ENCODE measurements at regions not wholly inside any gene's neighbourhood (a gene's known extent, or its start where the extent isn't known, plus 50 kb on each side); places are given as distances from the start of the nearest gene placed in this dataset.
"Not testable (repeated sequence)": the region's sequence is repeated elsewhere in the genome, so short reads cannot be mapped to it uniquely, and the experiment has no call there.

DNA sequence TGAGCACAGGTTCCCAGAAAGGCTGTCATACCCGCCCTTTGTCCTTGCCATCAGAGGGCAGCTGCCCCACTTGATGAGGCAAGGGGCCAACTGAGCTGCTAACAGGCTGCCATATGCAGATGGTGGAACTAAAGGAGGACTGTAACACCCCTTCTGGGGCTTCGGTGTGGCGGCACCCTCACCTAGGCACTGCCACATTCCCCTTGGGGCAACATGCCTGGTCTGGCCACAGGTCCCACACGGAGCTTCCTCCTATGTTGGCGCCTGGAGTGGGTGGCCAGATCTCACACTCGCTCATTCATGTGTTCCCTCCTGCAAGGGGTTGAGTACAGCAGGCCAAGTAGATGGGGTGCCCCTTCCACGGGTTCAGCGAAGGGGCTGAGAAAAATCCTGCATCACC lies 777.4 kb upstream of the CHD1 start:
- no peak for DNase-seq

DNA sequence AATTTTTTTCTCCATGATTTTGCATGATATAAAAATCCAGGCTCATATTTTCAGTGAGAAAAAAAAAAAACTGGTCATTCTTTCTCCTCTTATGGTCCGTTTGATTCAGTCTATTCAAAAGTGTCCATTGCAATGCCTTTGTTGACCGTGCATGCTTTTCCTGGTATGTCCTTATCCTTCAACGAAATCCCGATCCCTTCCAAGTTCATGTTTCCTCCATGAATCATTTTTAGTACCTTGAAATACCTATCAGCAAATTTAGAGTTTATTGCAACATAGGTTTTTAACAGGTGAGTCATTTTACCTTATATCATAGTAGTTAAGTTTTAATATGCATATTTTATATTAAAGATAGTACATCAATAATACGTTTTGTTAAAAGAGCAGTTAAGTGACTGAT lies 773.8 kb upstream of the CHD1 start:
- no peak for DNase-seq

DNA sequence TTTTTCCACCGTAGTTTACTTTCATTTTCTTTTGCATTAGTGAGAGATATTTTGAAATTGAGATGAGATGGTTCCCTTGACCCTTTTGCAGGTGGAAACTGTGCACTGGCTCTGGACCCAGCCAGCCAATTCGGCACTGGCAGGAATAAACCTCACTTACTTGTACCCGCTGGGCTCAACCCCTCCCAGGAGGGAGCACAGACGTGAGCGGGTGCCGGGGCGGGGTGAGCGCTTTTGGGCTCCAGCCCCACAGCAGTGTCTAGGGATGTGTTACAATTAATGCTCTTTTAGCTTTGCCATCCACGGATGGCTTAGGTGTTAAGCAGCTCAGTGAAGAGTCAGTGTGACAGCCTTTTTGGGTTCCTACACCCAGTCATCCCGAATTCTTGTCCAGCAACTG lies 766.1 kb upstream of the CHD1 start:
- no peak for DNase-seq

DNA sequence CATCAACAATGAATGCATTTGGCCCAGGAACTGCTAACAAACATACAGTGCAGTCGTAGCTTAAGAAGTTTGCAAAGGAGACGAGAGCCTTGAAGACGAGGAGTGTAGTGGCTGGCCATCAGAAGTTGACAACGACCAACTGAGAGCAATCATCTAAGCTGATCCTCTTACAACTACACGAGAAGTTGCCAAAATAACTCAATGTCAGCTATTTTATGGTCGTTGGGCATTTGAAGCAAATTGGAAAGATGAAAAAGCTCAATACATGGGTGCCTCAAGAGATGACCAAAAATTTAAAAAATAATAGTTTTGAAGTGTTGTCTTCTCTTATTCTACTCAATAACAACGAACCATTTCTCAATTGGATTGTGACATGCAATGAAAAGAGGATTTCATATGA lies 757.7 kb upstream of the CHD1 start:
- no peak for DNase-seq

DNA sequence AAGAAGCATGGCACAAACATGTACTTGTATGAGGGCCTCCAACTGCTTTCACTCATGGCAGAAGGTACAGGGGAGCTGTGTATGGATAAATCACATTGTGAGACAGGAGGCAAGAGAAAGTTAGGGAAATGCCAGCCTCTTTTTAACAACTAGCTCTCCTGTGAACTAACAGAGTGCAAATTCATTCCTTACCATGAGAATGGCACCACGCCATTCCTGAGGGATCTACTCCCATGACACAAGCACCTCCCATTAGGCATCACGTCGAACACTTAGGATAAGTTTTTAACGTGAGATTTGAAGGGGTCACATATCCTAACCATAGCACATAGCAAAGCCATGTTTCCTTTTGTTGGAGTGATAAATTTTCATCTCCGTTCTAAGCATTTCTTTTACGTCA lies 747.2 kb upstream of the CHD1 start:
- DNase-seq, result no peak

DNA sequence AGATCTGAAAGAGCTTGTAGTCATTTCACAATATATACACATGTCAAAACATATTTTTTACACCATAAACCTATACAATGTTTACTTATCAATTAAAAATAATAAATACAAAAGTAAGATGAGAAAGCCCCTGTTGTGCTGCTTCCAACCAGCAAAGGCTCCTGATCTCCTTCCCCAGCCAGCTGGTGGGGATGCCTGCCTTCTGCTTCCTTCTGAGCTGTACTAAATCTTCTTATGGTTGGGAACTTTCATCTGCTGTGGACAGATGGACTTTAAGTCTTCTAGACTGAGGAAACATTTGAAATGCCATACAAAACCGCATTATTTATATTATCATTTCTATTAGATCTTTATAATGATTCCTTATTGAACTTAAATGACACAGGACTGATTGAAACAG lies 745.3 kb upstream of the CHD1 start:
- DNase-seq, result no peak

DNA sequence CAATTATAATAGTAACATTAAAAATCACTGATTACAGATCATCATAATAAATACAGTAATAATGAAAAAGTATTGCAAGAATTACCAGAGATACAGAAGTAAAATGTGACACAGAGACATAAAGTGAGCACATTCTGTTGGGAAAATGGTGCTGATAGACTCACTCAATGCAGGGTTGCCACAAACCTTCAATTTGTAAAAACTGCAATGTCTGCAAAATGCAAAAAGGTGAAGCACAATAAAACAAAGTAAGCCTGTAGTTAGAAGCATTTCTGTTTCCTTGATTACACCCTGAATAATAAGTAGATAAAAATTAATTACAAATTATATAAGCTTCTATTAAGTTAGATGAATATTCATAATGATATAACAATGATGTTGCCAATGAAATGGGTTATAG lies 736.2 kb upstream of the CHD1 start:
- no peak for DNase-seq

DNA sequence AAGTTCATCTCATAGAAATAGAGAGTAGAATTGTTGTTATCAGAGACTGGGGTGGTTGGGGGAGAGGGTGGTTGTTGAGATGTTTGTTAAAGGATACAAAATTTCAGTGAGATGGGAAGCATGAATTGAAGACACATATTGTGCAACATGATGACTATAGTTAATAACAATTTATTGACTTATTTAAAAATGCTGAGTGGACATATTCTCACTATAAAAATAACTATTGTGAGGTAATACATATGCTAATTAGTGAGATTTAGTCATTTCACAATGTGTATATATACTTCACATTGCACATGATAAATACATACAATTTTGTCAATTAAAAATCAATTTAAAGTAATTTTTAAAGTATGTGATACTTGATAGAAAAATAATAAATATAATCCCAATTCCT lies 722.5 kb upstream of the CHD1 start:
- DNase-seq, result no peak

DNA sequence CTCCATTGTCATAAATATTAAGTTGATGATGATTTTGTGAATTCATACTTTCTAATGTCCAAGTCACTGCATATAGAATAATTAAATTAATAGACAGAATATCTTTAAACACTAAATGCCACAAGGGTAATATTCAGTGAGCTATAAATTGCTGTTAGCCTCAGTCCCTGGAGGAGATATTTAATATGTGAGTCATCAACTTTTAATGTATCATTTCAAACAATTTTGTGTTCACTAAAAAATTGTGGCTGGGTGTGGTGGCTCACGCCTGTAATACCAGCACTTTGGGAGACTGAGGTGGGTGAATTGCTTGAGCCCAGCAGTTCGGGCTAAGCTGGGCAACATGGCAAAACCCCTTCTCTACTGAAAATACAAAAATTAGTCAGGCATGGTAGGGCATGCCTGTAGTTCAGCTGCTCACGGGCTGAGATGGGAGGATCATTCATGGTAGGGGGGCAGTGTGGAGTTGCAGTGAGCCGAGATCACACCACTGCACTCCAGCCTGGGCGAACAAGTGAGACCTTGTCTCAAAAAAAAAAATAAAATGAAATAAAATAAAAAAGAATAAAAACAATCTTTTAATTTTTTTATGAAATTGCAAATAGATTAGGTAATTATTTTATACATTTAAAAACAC lies 717.3 kb upstream of the CHD1 start:
- DNase-seq, result no peak

DNA sequence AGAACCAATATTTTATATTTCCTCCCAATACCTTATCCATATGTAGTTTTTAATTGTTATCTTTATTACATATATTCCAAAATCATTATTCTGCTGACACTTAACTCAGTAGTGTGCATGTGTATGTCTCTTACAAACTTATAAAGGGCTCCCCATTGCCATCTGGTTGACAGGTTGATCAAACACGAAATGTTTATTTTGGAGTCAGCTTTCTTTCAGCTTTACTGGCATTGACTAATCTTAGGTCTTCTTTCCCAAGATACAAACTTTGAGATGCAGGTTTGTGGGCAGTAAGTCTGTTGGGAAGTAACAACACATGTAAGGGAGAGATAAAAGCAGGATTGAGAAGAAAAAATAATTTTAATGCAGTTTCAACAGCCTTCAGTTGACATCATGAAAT lies 716.0 kb upstream of the CHD1 start:
- no peak for DNase-seq

DNA sequence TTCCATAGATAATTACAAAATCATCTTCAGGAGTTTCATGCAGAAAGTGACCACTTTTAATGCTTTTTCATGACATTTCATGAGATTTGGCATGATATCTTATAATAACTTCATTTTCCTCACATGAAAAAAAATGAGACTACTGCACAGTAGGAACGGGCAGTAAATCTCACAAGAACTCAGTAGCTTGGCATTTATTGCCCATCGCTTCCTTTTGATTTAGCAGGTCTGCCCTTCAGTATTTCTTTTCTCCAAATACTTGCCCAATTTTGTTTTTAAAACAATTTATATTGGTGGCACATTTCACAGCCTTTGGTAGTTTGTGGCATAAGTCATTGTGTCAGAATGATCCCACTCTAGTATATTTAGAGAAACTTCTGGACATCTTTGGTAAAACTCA lies 711.8 kb upstream of the CHD1 start:
- DNase-seq, result no peak

DNA sequence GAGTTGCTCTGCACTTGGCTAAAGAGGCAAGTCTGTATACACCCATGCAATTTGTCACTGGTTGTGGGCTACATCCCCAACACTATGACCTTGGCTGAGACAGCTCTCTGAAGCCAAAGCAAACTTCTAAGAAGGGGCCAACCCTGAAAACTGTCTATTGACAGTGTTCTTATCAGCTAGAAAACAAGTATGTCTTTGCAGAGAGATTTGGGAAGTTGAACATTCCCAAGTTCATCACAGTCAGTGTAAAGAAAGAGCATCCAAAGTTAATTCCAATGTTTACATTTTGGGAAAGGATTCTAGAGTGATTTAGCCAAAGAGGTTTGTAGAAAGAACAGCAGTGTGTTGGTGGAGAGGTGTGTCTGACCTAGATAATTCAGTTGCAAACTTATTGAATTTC lies 711.1 kb upstream of the CHD1 start:
- no peak for DNase-seq

DNA sequence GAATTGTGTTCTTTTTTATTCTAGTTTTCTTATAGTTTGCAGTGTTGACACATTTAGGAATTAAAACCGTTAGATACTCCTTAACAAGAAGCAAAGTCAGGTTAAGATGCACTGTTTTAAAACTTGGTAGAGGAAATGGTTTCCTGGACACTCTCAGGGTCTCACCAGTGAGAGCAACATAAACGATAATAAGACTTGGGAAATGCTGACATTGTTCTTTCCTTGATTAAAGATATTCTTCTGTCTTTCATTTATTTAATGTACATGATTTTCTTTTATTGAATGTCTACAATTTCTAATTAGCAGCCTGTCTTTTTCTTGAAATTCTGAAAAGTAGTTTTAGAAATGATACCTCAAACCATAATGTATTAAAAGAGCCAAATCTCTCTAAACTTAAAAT lies 707.9 kb upstream of the CHD1 start:
- DNase-seq, result no peak

DNA sequence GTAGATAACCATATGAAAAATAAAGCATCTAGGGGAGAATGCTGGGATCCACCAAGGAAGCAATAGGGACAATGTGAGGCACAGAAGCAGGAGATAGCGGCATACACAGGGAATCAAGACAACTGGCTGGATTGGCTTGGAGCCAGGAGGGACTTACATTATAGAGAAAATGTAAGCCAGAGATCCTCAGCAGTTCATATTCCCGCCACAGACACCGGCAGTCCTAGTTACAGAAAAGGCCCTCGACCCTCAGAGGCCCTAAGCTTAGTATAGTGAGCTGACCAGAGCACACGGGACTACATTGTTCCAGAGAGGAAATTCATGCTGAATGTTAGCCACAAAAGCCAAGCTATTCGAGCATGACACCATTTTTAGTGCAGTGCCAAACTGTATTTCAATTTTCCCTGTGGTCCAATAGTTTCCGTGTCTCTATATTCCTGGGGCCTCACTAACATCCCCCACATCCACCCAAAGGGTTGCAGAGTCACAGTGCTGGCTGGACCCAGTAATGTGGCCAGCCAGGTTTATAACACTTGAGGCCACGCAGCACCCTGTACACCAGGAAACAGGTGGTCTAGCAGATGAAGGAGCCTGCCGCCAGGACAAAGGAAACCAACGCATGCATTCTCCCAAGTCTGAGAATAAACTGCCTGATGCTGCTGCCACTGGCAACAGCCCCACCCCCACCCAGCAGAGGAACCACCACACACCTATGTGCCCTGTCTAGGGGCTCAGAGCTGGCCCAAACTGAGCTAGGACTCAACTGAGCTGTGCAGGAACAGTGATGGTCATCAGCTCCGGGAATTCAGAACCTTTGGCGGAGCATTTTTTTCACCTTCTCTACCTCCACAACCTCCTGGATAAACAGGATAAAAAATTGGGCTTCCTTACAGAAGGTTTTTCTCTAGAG lies 693.2 kb upstream of the CHD1 start:
- no peak for DNase-seq

DNA sequence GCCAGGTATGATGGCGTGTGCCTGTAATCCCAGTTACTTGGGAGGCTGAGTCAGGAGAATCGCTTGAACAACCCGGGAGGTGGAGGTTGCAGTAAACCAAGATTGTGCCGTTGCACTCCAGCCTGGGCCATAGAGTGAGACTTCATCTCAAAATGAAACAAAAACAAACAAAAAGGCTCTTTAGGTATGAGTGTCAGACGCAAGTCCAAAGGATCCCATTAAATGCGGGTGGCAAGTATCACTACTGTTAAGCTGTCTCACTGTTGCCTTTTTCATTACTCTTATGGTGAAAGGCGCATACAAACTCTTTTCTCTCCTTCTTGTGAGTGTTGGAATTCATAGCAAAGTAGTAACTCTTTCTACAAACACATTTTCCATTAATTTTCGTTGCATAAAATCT lies 688.5 kb upstream of the CHD1 start:
- DNase-seq, result no peak

DNA sequence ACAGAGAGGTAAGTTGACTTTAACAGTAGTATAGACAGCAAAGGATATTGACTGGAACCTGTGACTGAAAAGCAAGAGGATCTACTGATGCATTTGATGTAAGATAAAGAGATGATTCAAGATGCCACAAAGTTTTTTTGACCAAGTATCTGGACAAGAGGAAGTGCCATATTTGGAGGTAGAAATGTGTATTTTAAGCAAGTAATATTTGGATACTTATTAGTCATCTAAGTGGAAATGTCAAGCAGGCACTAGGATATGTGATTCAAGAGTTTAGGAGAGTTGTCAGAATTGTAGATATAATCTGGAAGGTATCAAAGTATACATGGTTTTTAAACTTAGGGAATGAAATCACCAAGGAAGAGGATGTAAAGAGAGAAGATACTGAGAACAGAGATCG lies 686.1 kb upstream of the CHD1 start:
- DNase-seq, result no peak

DNA sequence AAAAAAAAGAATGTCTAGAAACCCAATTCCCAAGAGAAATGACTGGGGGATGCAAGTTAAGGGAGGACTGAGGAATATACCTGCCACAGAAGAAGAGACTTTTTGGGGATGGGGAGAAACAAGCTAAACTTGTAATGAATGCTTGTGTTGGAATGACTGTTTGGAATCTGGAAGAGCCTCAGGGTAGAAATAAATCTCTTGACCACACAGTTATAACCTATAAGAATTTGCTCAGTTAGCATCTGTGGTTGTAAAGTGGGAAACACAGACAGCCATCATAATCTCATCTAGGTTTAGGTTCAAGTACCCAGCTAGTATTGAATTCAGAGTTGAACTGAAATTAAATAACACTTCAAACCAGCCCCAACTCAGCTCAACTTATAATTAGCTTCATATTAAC lies 678.3 kb upstream of the CHD1 start:
- no peak for DNase-seq

DNA sequence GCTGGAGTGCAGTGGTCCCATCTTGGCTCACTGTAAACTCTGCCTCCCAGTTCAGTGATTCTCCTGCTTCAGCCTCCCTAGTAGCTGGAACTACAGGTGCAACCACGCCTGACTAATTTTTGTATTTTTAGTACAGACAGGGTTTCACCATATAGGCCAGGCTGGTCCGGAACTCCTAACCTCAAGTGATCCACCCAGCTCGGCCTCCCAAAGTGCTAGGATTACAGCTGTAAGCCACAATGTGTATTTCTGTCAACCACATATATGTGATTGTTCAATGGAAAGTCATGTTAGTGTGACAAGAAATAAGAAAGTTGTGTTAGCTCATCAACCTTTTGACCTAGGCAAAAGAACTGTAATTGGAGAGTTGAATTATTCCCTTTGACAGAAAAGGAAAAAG lies 677.1 kb upstream of the CHD1 start:
- DNase-seq, result no peak

DNA sequence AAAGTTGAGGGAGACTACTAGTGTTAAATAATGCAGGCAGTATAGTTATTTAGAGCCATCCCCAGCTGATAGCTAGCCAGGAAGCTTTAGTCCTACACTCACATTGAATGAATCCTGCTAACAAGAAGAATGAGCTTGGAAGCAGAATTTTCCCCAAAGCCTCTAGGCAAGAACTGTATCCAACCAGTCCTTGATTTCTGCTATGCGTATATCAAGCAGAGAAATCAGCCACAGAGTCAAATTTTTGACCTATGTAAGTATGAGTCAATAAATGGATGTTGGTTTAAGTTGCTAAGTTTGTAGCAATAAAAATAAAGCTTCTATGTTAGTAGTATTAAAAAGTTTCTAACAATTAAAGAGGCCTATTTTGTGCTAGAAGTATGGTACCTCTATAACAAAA lies 672.1 kb upstream of the CHD1 start:
- no peak for DNase-seq

DNA sequence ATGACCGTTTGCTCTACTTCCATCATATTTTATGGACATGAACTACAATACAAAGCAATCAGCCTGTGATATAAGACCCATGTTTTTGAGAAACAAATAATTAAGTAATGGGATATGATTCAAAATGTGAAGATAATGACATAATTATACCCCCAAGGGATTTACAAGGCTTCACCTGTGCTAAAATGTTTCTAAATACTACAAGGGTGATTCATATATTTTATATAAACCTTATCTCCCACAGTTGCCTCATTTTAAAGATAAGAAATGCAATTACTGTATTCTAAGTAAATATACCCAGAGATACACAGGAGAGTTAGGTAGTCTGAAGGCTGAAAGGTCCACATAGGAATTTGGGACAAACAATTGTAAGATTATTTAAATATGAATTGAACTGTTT lies 662.0 kb upstream of the CHD1 start:
- DNase-seq, result no peak

DNA sequence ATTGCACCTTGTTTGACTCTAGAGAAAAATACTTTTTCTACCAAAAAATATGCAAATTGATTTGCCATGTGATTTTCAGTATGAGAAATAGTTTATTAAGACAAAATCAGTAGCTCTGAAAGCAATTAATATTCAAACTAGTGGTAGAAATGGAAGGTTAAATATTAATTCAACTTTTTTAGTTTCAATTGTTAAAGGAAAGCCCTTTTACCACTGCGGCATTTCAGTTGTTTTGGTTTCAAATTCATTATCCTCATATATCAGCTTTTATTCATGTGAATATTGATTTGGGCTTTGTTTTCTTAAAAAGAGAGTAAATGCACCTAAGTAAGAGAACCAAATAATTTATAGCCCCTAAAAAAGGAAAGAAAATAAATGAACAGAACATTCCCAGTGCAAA lies 660.6 kb upstream of the CHD1 start:
- no peak for DNase-seq

DNA sequence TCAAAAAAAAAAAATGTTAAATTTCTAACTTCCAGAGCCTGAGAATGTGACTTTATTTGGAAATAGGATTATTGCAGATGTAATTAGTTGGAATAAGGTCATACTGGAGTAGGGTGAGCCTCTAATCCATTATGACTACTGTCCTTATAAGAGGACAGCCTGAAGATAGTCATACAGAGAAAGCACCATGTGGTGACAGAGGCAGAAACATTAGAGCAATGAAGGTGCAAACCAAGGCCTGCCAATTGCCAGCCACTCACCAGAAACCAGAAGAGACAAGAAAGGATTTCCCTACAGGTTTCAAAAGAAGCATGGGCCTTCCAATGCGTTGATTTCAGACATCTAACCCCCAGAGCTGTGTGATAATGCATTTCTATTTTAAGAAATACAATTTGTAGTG lies 659.2 kb upstream of the CHD1 start:
- DNase-seq, result no peak

DNA sequence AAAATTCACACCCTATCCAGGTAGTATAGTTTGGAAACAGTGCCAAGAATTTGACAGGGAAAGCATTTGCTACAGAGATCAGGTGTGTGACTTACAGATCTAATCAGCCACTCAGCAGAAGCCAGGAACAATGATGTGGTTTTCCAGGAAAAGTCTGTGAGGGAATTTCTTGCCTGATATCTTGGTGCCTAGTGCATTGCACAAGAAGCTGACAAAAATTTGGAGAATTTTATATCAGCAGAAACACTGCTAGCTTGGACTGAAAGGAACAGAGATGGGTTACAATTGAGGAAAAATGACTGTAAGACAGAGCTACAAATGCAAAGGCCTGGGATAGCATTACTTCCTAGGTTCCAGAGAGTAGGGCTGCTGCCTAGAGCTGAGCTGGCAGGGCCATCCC lies 658.1 kb upstream of the CHD1 start:
- DNase-seq, result no peak

DNA sequence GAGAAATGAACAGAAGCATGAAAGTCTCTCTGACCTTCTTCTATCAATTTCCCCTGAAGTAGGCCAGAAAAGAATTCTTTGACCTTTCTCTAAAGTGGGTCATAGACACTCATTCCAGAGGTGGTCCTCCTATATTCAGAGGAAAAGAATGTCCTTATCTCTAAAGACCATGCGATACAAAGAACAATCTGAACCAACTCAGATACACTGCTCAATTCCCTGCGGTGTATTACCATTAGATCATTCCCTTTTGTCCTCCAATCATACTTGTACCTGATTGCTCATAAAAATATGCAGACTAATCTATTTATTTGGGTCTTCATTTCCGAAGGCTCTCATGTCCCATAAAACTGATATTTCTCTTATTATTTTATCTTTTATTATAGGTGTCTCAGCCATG lies 652.4 kb upstream of the CHD1 start:
- DNase-seq, result not testable (repeated sequence)

All from activated CD8-positive, alpha-beta memory T cell treated with anti-CD3 and anti-CD28 coated beads, Interleukin-2, amount 50 U/mL, for 4 hours (primary cell).